Activated T-helper 1 cell treated with anti-CD3 and anti-CD28 coated beads, Interleukin-12 subunit alpha, Interleukin-12 subunit beta, Interleukin-2, Interleukin-4 antibody, amounts not matched to agents 30 ng/mL and 10 ng/mL and 1 ng/mL, durations not matched to agents 14 hours and 24 hours and 36 hours (primary cell): ENCODE measurements at regions not wholly inside any gene's neighbourhood (a gene's known extent, or its start where the extent isn't known, plus 50 kb on each side); places are given as distances from the start of the nearest gene placed in this dataset.

Experiments used
- DNase-seq: peaks from one replicate; pipeline ENCODE4 v3.0.0; 2021; ENCODE audit warnings: low spot score
- H3K27ac Mint-ChIP-seq: one replicate; pipeline ENCODE4 v1.8.0; 2021; ENCODE audit warnings: mild to moderate bottlenecking, mixed read lengths
- H3K27me3 Mint-ChIP-seq: one replicate; pipeline ENCODE4 v1.8.0; 2022; ENCODE audit warnings: mild to moderate bottlenecking, moderate library complexity, mixed read lengths; ENCODE audit not compliant: insufficient read depth
- H3K36me3 Mint-ChIP-seq: one replicate; pipeline ENCODE4 v1.8.0; 2021; ENCODE audit warnings: low read depth, mixed read lengths
- H3K4me1 Mint-ChIP-seq: one replicate; pipeline ENCODE4 v1.8.0; 2021; ENCODE audit warnings: low read depth, mixed read lengths
- H3K4me3 Mint-ChIP-seq: one replicate; pipeline ENCODE4 v1.8.0; 2021; ENCODE audit warnings: mild to moderate bottlenecking, moderate library complexity, mixed read lengths
- H3K9me3 Mint-ChIP-seq: one replicate; pipeline ENCODE4 v1.8.0; 2021; ENCODE audit warnings: mixed read lengths
- intact Hi-C: fragments of 100-400 bp; cut with micrococcal nuclease; formaldehyde crosslinking; loops from one replicate; pipeline ENCODE4 v1.15.1; 2024

DNA sequence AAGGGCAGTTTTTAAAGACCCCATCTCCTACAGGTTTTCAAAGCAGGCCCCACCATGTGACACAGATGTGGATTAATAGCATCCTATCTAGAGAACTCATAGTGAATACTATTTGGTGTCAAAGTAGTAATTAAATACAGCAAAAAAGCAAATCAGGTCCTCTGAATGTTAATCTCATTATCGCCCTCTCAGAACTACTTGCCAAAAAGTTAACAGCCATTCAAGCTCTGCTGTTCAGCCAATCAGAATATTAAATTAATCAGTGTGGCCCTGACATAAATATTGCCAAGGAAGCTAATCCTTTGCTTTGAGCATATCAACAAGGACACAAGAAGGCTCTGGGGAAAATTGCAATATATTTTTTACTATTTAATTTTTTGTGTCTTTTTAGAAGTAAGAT, 428.9 kb upstream of the SOX11 start:
- H3K36me3 Mint-ChIP-seq: no peaks in the 10 kb centered on the region
- intact Hi-C loops: no loop called here
- no peak for DNase-seq
- no peaks in the 10 kb centered on the region for H3K4me1 Mint-ChIP-seq
- no peak overlapping the region for H3K27ac Mint-ChIP-seq
- no peak overlapping the region for H3K4me3 Mint-ChIP-seq
- H3K9me3 Mint-ChIP-seq: peaks cover 27% of the 10 kb centered on the region
- no peaks in the 10 kb centered on the region for H3K27me3 Mint-ChIP-seq

DNA sequence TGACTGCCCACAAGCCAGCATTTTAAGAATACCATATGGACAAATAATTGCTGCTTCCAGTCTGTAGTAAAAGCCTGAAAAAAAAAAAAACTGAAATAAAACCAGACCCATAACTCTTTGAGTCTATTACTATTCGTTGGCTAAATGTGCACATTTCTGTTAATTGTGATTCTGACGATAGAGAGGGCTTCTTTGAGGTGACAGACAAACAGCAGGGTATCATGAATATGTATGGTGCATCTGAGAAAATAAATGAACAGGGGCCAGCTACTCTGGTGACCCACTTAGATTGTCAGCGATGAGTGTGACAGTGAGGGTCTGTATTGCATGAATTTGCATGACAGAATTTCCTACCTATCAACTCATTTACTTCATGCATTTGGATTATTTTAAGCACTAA, 427.8 kb upstream of the SOX11 start:
- Mint-ChIP-seq H3K4me1 (no peaks in the 10 kb centered on the region), H3K27me3 (no peaks in the 10 kb centered on the region), H3K27ac (no peak overlapping the region), H3K9me3 (peaks cover 25% of the 10 kb centered on the region), H3K4me3 (no peak overlapping the region), H3K36me3 (no peaks in the 10 kb centered on the region)
- intact Hi-C loops: no loop called here
- DNase-seq: no peak

DNA sequence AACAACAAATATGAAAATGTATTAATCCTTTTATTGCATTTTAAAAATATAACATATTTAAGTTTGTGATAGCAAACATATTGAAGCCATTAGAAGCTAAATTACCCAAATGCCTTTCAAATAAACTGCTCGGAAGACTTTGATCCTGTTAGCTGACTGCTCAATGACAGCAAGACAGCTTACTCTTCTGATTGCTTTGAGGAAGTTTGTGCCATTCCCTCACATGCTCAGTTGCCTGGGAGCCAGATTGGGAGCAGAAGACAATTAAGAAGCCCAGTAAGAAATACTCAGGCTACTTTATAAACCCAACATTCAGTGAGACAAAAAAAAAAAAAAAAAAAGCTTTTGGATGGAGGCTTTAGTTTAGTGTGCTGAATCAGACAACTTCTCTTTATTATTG, 407.1 kb upstream of the SOX11 start:
- peaks cover 7% of the 10 kb centered on the region for H3K9me3 Mint-ChIP-seq
- no peaks in the 10 kb centered on the region for H3K36me3 Mint-ChIP-seq
- no peaks in the 10 kb centered on the region for H3K27me3 Mint-ChIP-seq
- intact Hi-C loops: no loop called here
- H3K4me1 Mint-ChIP-seq: no peaks in the 10 kb centered on the region
- no peak for DNase-seq
- no peak overlapping the region for H3K4me3 Mint-ChIP-seq
- no peak overlapping the region for H3K27ac Mint-ChIP-seq

DNA sequence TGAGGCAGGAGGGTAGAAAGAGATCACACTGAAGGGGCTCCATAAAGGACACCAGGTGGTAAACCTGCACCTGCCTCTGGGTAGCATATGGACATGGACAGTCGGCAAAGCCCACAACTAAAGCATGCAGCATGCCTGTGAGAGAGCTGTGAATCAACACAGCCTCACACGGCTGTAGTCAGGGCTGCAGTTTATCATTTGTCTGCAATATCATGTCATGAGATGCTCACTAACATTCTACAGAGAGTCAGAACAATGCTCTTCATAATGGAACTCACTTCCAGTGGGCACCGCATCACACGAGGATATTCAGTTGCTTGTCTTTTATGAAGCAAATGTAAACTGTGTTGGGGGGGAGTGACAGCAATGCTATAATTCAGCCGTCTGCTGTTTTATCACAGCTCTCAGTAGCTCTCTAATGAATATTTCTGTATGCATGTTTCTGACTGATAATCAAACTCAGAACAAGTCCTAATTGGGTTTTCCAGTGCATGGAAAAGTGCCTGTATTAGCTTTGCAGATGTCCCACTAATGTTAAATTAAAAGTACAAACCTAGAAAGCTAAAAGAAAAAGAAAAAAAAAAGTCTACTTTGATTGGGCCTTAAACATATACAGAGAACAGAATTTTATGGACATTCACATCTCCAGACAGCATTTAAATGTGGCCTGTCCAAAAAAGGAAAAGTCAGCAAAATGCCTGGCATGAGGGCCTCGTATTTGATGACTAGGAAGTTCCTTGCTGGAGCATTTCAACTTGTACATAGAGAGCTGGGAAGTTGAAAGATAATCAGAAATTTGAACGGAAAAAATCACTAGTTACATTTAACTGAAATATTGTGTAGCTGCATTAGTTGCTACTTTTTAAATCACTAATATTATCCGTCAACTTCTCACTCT, 406.1 kb upstream of the SOX11 start:
- no peaks in the 10 kb centered on the region for H3K4me1 Mint-ChIP-seq
- no peaks in the 10 kb centered on the region for H3K36me3 Mint-ChIP-seq
- H3K9me3 Mint-ChIP-seq: peaks cover 7% of the 10 kb centered on the region
- intact Hi-C loops: no loop called here
- H3K27me3 Mint-ChIP-seq: no peaks in the 10 kb centered on the region
- H3K27ac Mint-ChIP-seq: no peak overlapping the region
- no peak for DNase-seq
- no peak overlapping the region for H3K4me3 Mint-ChIP-seq

DNA sequence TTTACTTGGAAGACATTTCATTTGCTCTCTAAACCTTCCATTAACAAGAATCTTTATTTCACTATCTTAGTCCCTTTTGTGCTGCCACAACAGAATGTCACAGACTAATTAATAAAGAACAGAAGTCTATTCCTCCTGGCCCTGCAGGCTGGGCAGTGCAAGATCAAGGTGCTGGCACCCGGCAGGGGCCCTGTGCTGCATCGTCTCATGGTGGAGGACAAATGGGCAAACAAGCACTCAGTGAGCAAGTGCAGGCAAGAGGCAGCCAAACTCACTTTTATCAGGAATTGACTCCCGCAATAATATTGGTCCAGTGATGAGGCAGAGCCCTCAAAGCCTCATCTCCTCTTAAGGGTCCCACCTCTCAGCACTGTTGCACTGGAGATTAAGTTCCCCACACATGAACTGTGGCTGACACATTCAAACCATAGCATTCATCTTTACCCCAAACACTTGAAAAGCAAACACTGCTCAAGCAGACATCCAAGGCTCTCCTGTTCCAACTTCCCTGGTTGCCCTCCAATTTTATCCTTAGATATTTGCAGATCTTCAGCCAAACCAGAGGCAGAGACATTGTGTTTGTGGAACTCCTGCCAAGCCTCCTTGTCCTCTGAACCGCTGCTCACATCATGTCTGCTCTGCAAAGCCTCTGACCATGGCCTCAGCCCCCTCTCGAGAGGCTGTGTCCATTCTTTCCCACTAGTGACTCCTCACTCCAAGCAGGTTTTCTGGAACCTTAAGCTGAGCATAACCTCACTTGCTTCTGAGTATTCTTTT, 404.4 kb upstream of the SOX11 start:
- Mint-ChIP-seq H3K36me3 (no peaks in the 10 kb centered on the region), H3K4me3 (no peak overlapping the region), H3K27ac (no peak overlapping the region), H3K9me3 (peaks cover 3% of the 10 kb centered on the region), H3K4me1 (no peaks in the 10 kb centered on the region), H3K27me3 (no peaks in the 10 kb centered on the region)
- intact Hi-C loops: no loop called here
- DNase-seq: no peak

DNA sequence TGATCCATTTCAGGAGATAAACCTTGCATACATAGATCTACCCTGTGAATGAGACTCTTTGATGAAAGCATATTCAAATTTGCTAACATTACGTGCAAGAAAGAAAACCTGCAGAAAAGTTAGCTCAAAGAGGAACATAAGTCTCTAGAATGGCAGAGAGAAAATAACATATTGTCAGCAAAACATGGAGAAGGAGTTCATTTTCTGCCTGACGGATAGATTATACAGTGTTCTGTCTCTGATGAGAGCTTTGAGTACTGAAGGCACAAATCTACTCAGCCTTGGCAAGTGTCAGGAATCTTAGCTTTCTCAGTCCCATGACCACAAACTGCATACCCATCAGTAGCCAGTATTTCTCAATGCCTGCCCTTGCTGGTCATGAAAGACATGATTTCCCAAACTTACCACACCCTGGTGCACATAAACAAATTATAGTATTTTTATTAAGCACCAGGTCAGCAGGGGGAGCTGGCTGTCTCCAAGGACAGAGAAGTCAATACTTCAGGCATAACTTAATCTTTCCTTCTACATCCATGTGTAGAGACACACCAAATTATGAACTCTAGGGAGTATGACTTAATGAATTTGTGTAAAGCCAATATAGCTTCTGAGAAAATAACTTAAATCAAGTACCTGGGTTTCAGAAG, 401.2 kb upstream of the SOX11 start:
- DNase-seq: no peak
- H3K27me3 Mint-ChIP-seq: no peaks in the 10 kb centered on the region
- intact Hi-C loops: no loop called here
- H3K9me3 Mint-ChIP-seq: peaks cover 3% of the 10 kb centered on the region
- H3K4me1 Mint-ChIP-seq: no peaks in the 10 kb centered on the region
- no peak overlapping the region for H3K4me3 Mint-ChIP-seq
- H3K36me3 Mint-ChIP-seq: no peaks in the 10 kb centered on the region
- no peak overlapping the region for H3K27ac Mint-ChIP-seq

DNA sequence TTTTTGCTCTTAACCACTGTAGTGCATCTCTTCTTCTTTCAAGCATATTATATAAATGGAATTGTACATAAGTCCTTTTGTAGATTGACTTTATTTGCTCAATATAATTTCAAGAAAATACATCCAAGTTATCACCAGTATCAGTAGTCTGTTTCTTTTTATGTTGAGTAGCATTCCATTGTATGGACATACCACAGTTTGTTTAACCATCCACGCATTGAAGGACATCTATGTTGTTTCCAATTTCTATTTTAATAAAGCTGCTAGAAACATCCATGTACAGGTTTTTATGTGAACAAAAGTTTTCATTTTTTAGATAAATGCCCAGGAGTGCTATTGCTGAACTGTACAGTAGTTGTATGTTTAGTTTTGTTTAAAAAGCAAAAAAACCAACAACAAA, 387.5 kb upstream of the SOX11 start:
- Mint-ChIP-seq H3K9me3 (peaks cover 10% of the 10 kb centered on the region), H3K4me1 (no peaks in the 10 kb centered on the region), H3K27me3 (no peaks in the 10 kb centered on the region), H3K36me3 (no peaks in the 10 kb centered on the region), H3K27ac (no peak overlapping the region), H3K4me3 (no peak overlapping the region)
- intact Hi-C loops: no loop called here
- DNase-seq: no peak

DNA sequence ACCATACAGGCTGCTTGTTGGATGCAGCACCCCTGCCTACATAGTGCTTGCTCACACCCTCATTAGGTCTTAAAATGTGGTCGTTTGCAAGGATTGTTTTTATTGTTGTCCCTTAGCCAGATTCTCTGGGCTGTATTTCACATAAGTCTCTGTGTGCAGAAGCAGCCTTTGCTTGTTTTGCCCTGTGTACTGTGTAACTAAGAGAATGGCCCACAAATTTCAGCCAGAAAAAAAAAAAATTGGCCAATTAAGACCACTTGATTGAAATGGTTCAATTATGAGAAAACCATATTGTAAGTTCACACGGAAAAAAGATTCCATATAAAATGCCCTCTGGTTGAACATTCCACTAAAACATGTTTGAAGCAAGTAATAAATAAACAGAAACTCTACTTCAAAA, 377.1 kb upstream of the SOX11 start:
- no peak for DNase-seq
- no peaks in the 10 kb centered on the region for H3K36me3 Mint-ChIP-seq
- H3K9me3 Mint-ChIP-seq: peaks cover 7% of the 10 kb centered on the region
- intact Hi-C loops: no loop called here
- H3K4me1 Mint-ChIP-seq: no peaks in the 10 kb centered on the region
- H3K27ac Mint-ChIP-seq: no peak overlapping the region
- no peak overlapping the region for H3K4me3 Mint-ChIP-seq
- H3K27me3 Mint-ChIP-seq: no peaks in the 10 kb centered on the region

DNA sequence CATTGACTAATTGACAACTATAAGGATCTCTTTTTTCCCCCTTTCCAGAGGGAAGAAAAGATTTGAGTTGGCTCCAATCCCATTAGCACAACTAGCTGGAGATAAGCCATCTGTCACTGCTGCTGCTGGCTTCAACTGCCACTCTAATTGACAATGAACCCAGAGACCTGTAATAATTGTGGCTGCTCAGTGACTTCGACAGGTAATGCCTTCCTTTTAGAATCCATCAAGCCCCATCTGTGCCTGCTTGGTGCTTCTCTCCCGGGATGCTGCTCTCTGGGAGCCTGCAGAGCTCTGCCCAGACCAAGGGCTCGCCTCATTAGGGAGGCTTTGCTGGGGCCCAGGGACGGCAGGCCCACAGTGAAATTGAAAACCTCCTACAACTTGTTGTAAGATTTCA, 376.7 kb upstream of the SOX11 start:
- H3K27ac Mint-ChIP-seq: no peak overlapping the region
- intact Hi-C loops: no loop called here
- H3K27me3 Mint-ChIP-seq: no peaks in the 10 kb centered on the region

DNA sequence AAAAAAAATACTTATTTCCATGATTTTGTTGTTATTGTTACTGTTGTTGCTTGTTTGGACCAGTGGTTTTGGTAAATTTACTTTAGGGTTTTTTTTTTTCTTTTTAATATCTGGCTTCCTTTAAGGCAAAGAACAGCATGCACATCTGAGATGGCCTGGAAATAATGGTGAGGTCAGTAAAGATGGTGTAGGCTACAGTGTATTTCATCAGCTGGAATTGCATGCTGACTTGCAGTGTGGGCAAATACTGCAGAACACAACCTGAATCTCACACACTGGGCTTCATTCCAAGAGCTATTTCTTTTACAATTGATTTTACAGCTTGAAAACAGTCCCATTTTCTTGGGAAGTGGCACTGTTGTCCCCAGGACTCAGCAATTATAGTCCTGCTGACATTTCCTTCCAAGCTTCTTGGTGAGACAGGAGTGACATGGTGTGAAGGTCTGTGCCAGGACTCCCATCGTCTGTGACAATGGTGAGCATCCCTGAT, 376.1 kb upstream of the SOX11 start:
- Mint-ChIP-seq H3K36me3 (no peaks in the 10 kb centered on the region), H3K27ac (no peak overlapping the region), H3K27me3 (no peaks in the 10 kb centered on the region), H3K4me3 (no peak overlapping the region), H3K4me1 (no peaks in the 10 kb centered on the region), H3K9me3 (no peaks in the 10 kb centered on the region)
- DNase-seq: no peak
- intact Hi-C loops: no loop called here

More for the DNA sequence above, 376.7 kb upstream of the SOX11 start:
- Mint-ChIP-seq H3K4me1 (no peaks in the 10 kb centered on the region), H3K4me3 (no peak overlapping the region), H3K36me3 (no peaks in the 10 kb centered on the region), H3K9me3 (peaks cover 3% of the 10 kb centered on the region)
- DNase-seq: no peak

DNA sequence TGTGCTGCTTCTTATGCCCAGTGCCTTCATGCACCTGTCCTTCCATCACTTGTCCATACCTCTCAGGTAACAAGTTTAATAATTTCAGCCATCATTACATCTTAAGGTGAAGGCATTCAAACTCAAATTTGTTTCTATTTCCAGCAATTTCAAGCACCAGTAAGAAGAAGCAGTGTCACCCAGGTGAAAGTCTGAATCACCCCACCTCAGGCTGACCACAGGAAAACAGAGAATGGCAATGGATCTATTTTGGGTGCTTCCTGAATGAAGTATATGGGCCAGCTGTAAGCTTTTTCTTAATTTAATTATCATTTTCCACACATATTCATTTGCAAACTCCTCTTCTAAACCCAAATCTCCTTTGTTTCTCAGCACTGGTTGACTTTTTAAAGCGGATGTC, 372.7 kb upstream of the SOX11 start:
- DNase-seq: no peak
- Mint-ChIP-seq H3K27ac (no peak overlapping the region), H3K36me3 (no peaks in the 10 kb centered on the region)

DNA sequence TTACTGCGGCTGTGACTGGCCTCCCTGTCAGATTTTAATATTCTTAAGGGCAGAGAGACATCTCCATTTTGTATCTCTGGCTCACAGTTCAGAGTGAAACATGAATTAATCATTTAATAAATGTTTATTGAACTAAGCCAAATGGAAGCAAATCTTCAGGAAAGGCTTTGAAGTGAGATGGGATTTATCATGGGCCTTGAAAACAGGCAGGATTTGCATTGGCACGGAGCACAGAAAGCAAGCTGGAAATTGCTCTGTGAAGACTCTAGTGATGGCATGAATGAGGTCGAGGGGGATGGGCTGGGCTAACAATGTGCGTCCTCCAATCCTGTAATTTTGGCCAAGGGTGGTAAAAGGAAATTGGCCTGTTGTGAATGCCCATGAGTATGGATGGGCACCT, 369.8 kb upstream of the SOX11 start:
- Mint-ChIP-seq H3K9me3 (no peaks in the 10 kb centered on the region), H3K4me1 (no peaks in the 10 kb centered on the region), H3K36me3 (no peaks in the 10 kb centered on the region), H3K4me3 (no peak overlapping the region), H3K27ac (no peak overlapping the region), H3K27me3 (no peaks in the 10 kb centered on the region)
- no peak for DNase-seq
- intact Hi-C loops: no loop called here

More for the DNA sequence above, 372.7 kb upstream of the SOX11 start:
- intact Hi-C loops: no loop called here
- no peaks in the 10 kb centered on the region for H3K4me1 Mint-ChIP-seq
- no peaks in the 10 kb centered on the region for H3K27me3 Mint-ChIP-seq
- no peak overlapping the region for H3K4me3 Mint-ChIP-seq
- no peaks in the 10 kb centered on the region for H3K9me3 Mint-ChIP-seq

DNA sequence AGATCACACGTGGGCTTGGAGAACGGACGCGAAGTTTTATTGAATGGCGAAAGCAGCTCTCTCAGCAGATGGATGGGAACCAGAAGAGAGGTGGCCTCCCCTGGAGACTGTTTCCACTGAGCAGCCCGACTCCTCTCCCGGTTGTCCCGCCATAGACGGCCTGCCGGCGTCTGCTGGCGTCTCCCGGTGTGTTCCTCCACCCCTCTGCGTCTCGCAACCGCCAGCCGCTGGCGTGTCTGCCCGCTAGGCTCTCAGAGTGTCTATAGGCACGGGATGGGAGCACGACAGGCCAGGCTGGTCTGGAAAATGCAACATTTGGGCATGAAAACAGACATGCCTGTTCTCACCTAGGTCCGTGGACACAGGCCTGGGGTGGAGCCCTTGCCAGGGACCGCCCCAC, 366.7 kb upstream of the SOX11 start:
- no peak overlapping the region for H3K4me3 Mint-ChIP-seq
- H3K9me3 Mint-ChIP-seq: no peaks in the 10 kb centered on the region
- no peaks in the 10 kb centered on the region for H3K27me3 Mint-ChIP-seq
- H3K36me3 Mint-ChIP-seq: no peaks in the 10 kb centered on the region
- intact Hi-C loops: no loop called here
- no peak overlapping the region for H3K27ac Mint-ChIP-seq
- no peaks in the 10 kb centered on the region for H3K4me1 Mint-ChIP-seq
- no peak for DNase-seq
